ENCODE measurements at regions not wholly inside any gene's neighbourhood (a gene's known extent, or its start where the extent isn't known, plus 50 kb on each side); places are given as distances from the start of the nearest gene placed in this dataset.

DNA sequence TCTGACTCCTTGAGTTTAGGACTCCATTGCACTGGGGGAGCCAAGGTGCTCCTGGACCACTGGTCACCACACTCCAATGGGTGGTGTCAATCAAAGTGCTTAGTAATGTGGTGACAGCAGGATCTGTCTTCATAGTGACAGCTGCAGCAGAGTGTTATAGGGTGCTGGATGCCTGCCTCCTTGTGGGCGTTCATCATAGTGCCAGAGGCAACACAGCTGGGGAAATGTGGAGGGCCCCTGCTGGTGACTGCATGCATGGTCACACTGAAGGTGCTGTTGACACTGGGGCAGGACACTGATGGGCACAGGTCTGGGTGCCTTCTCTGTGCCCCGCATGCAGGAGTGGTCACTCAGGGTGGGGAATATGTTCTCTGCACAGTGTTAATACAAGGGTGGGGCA lies 177.5 kb upstream of the CDH8 start:
- DNase-seq (ENCODE audit: low read depth, low spot score) (no peak), FAIRE-seq (no peak)
- no peak overlapping the region for H2AFZ ChIP-seq (ENCODE audit: control insufficient read depth, low read length)
- no peaks in the 10 kb centered on the region for H4K20me1 ChIP-seq (ENCODE audit: control insufficient read depth, extremely low read depth, insufficient read depth, low read length)
- no peak overlapping the region for H3K27ac ChIP-seq (ENCODE audit: control insufficient read depth, insufficient read depth, low read length)
- no peaks in the 10 kb centered on the region for H3K36me3 ChIP-seq (ENCODE audit: control insufficient read depth in 2 of 2, extremely low read depth in 1 of 2, insufficient read depth in 2 of 2, low read length in 2 of 2)
- no peaks in the 10 kb centered on the region for H3K79me2 ChIP-seq (ENCODE audit: control insufficient read depth, insufficient read depth, low read length)
- no peaks in the 10 kb centered on the region for H3K27me3 ChIP-seq (ENCODE audit: control insufficient read depth, extremely low read depth, insufficient read depth, low read length)
- no peak overlapping the region for H3K4me2 ChIP-seq (ENCODE audit: control insufficient read depth, extremely low read depth, insufficient read depth, low read depth, low read length)
- no peak overlapping the region for H3K4me3 ChIP-seq (ENCODE audit: control insufficient read depth in 2 of 3, extremely low read depth in 1 of 3, insufficient read depth in 2 of 3, low read depth in 1 of 3, low read length in 3 of 3)
- H3K9ac ChIP-seq (ENCODE audit: control insufficient read depth, extremely low read depth, insufficient read depth, low read length): no peak overlapping the region
- H3K4me1 ChIP-seq (ENCODE audit: control insufficient read depth, extremely low read depth, insufficient read depth, low read length): no peaks in the 10 kb centered on the region
- H3K9me1 ChIP-seq (ENCODE audit: control insufficient read depth, extremely low read depth, insufficient read depth, low read length): no peaks in the 10 kb centered on the region
- no peak for TF ChIP-seq EZH2 (IDR thresholded peaks at IDR 0.05; ENCODE audit: low read length)
- TF ChIP-seq, protein P1, sequence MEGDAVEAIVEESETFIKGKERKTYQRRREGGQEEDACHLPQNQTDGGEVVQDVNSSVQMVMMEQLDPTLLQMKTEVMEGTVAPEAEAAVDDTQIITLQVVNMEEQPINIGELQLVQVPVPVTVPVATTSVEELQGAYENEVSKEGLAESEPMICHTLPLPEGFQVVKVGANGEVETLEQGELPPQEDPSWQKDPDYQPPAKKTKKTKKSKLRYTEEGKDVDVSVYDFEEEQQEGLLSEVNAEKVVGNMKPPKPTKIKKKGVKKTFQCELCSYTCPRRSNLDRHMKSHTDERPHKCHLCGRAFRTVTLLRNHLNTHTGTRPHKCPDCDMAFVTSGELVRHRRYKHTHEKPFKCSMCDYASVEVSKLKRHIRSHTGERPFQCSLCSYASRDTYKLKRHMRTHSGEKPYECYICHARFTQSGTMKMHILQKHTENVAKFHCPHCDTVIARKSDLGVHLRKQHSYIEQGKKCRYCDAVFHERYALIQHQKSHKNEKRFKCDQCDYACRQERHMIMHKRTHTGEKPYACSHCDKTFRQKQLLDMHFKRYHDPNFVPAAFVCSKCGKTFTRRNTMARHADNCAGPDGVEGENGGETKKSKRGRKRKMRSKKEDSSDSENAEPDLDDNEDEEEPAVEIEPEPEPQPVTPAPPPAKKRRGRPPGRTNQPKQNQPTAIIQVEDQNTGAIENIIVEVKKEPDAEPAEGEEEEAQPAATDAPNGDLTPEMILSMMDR (optimal IDR thresholded peaks at IDR 0.05 in 1 of 3, IDR thresholded peaks at IDR 0.05 in 1 of 3, conservative IDR thresholded peaks at IDR 0.05 in 1 of 3; ENCODE audit: extremely low read depth in 1 of 3, insufficient read depth in 2 of 3, low read length in 3 of 3): peak in 2 of 3 experiments; percentile 53 to 66
- dilution Hi-C loops (cut with MboI; ENCODE audit: extremely low pct_ligation_motif_present, low sequenced_read_pairs): no loop called here
- H3K9me3 ChIP-seq (ENCODE audit: control insufficient read depth, low read depth, low read length): no peaks in the 10 kb centered on the region

DNA sequence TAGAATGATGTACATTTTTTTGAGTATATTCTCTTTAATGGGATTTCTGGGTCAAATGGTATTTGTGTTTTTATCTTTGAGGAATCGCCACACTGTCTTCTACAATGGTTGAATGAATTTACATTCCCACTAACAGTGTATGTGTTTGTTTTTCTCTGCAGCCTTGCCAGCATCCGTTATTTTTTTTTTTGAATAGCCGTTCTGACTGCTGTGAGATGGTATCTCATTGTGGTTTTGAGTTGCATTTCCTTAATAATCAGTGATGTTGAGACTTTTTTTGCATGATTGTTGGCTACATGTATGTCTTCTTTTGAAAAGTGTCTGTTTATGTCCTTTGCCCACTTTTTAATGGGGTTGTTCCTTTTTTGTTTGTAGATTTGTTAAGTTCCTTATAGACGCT lies 172.7 kb upstream of the CDH8 start:
- H4K20me1 ChIP-seq (ENCODE audit: control insufficient read depth, extremely low read depth, insufficient read depth, low read length): no peaks in the 10 kb centered on the region
- DNase-seq (ENCODE audit: low read depth, low spot score) (no peak), FAIRE-seq (no peak)
- H2AFZ ChIP-seq (ENCODE audit: control insufficient read depth, low read length): no peak overlapping the region
- H3K79me2 ChIP-seq (ENCODE audit: control insufficient read depth, insufficient read depth, low read length): no peaks in the 10 kb centered on the region
- no peak overlapping the region for H3K4me2 ChIP-seq (ENCODE audit: control insufficient read depth, extremely low read depth, insufficient read depth, low read depth, low read length)
- H3K27me3 ChIP-seq (ENCODE audit: control insufficient read depth, extremely low read depth, insufficient read depth, low read length): no peaks in the 10 kb centered on the region
- no peak for TF ChIP-seq EZH2 (IDR thresholded peaks at IDR 0.05; ENCODE audit: low read length)
- TF ChIP-seq, protein P1 (optimal IDR thresholded peaks at IDR 0.05 in 1 of 3, IDR thresholded peaks at IDR 0.05 in 1 of 3, conservative IDR thresholded peaks at IDR 0.05 in 1 of 3; ENCODE audit: extremely low read depth in 1 of 3, insufficient read depth in 2 of 3, low read length in 3 of 3): no peak
- no peak overlapping the region for H3K4me3 ChIP-seq (ENCODE audit: control insufficient read depth in 2 of 3, extremely low read depth in 1 of 3, insufficient read depth in 2 of 3, low read depth in 1 of 3, low read length in 3 of 3)
- no peaks in the 10 kb centered on the region for H3K4me1 ChIP-seq (ENCODE audit: control insufficient read depth, extremely low read depth, insufficient read depth, low read length)
- H3K27ac ChIP-seq (ENCODE audit: control insufficient read depth, insufficient read depth, low read length): no peak overlapping the region
- dilution Hi-C loops (cut with MboI; ENCODE audit: extremely low pct_ligation_motif_present, low sequenced_read_pairs): no loop called here
- H3K36me3 ChIP-seq (ENCODE audit: control insufficient read depth in 2 of 2, extremely low read depth in 1 of 2, insufficient read depth in 2 of 2, low read length in 2 of 2): no peaks in the 10 kb centered on the region
- H3K9ac ChIP-seq (ENCODE audit: control insufficient read depth, extremely low read depth, insufficient read depth, low read length): no peak overlapping the region
- H3K9me1 ChIP-seq (ENCODE audit: control insufficient read depth, extremely low read depth, insufficient read depth, low read length): no peaks in the 10 kb centered on the region
- no peaks in the 10 kb centered on the region for H3K9me3 ChIP-seq (ENCODE audit: control insufficient read depth, low read depth, low read length)

Measured in keratinocyte (primary cell).